Hepatic stellate cell (primary cell): ENCODE measurements at regions not wholly inside any gene's neighbourhood (a gene's known extent, or its start where the extent isn't known, plus 50 kb on each side); places are given as distances from the start of the nearest gene placed in this dataset.

Experiments
- DNase-seq: peaks from one replicate; pipeline ENCODE4 v3.0.0; 2011; ENCODE audit warnings: low spot score

GRCh38 chr10:107616031-107616430 is 451.5 kb upstream of the SORCS1 start:
- DNase-seq, result no peak

GRCh38 chr10:107614939-107615685 is 450.6 kb upstream of the SORCS1 start:
- DNase-seq, result no peak

GRCh38 chr10:107611115-107611514 is 446.6 kb upstream of the SORCS1 start:
- DNase-seq, result no peak

- no peak for DNase-seq
These were observed 424.6 kb upstream of the SORCS1 start for GRCh38 chr10:107589081-107589480.

- no peak for DNase-seq
These were observed 421.1 kb upstream of the SORCS1 start for GRCh38 chr10:107585630-107586029.

- DNase-seq, result no peak
These were observed 419.5 kb upstream of the SORCS1 start for GRCh38 chr10:107583974-107584373.

- no peak for DNase-seq
These were observed 415.5 kb upstream of the SORCS1 start for GRCh38 chr10:107579970-107580369.

GRCh38 chr10:107577221-107577620 is 412.7 kb upstream of the SORCS1 start:
- DNase-seq, result no peak

GRCh38 chr10:107576746-107577145 is 412.2 kb upstream of the SORCS1 start:
- DNase-seq, result no peak

GRCh38 chr10:107565014-107565413 is 400.5 kb upstream of the SORCS1 start:
- DNase-seq, result no peak

GRCh38 chr10:107561136-107561650 is 396.7 kb upstream of the SORCS1 start:
- no peak for DNase-seq

- DNase-seq, result no peak
These were observed 393.4 kb upstream of the SORCS1 start for GRCh38 chr10:107557916-107558315.

- no peak for DNase-seq
These were observed 389.8 kb upstream of the SORCS1 start for GRCh38 chr10:107554333-107554732.

- no peak for DNase-seq
These were observed 389.0 kb upstream of the SORCS1 start for GRCh38 chr10:107553470-107553869.

- no peak for DNase-seq
These were observed 388.5 kb upstream of the SORCS1 start for GRCh38 chr10:107552963-107553362.

- no peak for DNase-seq
These were observed 383.8 kb upstream of the SORCS1 start for GRCh38 chr10:107548301-107548700.

GRCh38 chr10:107546986-107547385 is 382.5 kb upstream of the SORCS1 start:
- DNase-seq, result no peak

GRCh38 chr10:107546284-107546683 is 381.8 kb upstream of the SORCS1 start:
- no peak for DNase-seq

- no peak for DNase-seq
These were observed 381.2 kb upstream of the SORCS1 start for GRCh38 chr10:107545717-107546116.

- DNase-seq, result no peak
These were observed 380.4 kb upstream of the SORCS1 start for GRCh38 chr10:107544706-107545520.

- no peak for DNase-seq
These were observed 378.1 kb upstream of the SORCS1 start for GRCh38 chr10:107542607-107543006.

GRCh38 chr10:107542016-107542415 is 377.5 kb upstream of the SORCS1 start:
- no peak for DNase-seq

- DNase-seq, result no peak
These were observed 376.5 kb upstream of the SORCS1 start for GRCh38 chr10:107540981-107541380.
